Suprapubic skin (tissue), 4 donors: ENCODE measurements at regions not wholly inside any gene's neighbourhood (a gene's known extent, or its start where the extent isn't known, plus 50 kb on each side); places are given as distances from the start of the nearest gene placed in this dataset.

ENCODE experiments used
- EP300 ChIP-seq: sonication (generic); formaldehyde crosslinking; IDR thresholded peaks from one replicate; pipeline ENCODE4 v1.6.1; 2017; ENCODE audit warnings: antibody characterized with exemption
- POLR2A ChIP-seq, 2 donors: fragments of 450-650 bp; IDR thresholded peaks; one replicate each; pipeline ENCODE4 v1.6.1; 2017; ENCODE audit warnings: antibody characterized with exemption in 2 of 2, mild to moderate bottlenecking in 2 of 2, moderate library complexity in 2 of 2
- POLR2AphosphoS5 ChIP-seq, 3 donors: sonication (generic); formaldehyde crosslinking; IDR thresholded peaks; one replicate each; pipeline ENCODE4 v1.6.1; 2017; ENCODE audit warnings: antibody characterized with exemption in 3 of 3
- TF ChIP-seq, protein P1 (sequence below), 2 donors: fragments of 200-600 bp in 1 of 2; fragments of 450-650 bp in 1 of 2; sonication (generic) in 1 of 2; IDR thresholded peaks; one replicate each; pipeline ENCODE4 v1.5.1; 2016 to 2019; ENCODE audit warnings: antibody characterized with exemption in 2 of 2, mild to moderate bottlenecking in 1 of 2, moderate library complexity in 1 of 2

DNA sequence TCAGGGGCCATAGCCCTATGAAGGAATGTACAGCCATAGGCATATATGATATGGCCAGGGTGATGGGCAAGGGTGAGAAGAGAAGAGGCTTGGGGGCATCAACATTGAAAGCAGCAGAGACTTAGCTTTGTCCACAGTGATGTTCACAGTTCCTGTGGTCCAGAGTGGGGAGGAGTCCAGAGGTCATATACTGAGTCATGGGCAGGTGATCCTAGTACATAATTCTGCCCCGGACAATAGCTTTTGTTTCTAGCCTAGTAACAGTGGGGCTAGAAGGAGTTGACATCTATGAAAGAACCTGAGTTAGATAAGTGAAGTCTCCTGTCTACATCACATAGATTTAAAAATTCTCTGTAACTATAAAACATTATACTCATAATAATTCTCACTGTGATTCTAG is 496.3 kb upstream of the TNP1 start:
- TF ChIP-seq, protein P1, sequence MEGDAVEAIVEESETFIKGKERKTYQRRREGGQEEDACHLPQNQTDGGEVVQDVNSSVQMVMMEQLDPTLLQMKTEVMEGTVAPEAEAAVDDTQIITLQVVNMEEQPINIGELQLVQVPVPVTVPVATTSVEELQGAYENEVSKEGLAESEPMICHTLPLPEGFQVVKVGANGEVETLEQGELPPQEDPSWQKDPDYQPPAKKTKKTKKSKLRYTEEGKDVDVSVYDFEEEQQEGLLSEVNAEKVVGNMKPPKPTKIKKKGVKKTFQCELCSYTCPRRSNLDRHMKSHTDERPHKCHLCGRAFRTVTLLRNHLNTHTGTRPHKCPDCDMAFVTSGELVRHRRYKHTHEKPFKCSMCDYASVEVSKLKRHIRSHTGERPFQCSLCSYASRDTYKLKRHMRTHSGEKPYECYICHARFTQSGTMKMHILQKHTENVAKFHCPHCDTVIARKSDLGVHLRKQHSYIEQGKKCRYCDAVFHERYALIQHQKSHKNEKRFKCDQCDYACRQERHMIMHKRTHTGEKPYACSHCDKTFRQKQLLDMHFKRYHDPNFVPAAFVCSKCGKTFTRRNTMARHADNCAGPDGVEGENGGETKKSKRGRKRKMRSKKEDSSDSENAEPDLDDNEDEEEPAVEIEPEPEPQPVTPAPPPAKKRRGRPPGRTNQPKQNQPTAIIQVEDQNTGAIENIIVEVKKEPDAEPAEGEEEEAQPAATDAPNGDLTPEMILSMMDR (IDR thresholded peaks at IDR 0.05) = no peak
- TF ChIP-seq POLR2A (IDR thresholded peaks at IDR 0.05) (no peak), POLR2AphosphoS5 (IDR thresholded peaks at IDR 0.05) (no peak), EP300 (no peak)
